Gastrocnemius medialis (tissue), 4 donors: ENCODE measurements at regions not wholly inside any gene's neighbourhood (a gene's known extent, or its start where the extent isn't known, plus 50 kb on each side); places are given as distances from the start of the nearest gene placed in this dataset.

Source experiments
- ATAC-seq, 2 donors: fragments of 150-250 bp; one replicate each; pipeline ENCODE4 v1.9.1; 2016
- DNase-seq, 2 donors: peaks; one replicate each; pipeline ENCODE4 v3.0.0-alpha.2; 2019
- H3K27ac ChIP-seq, 4 donors: fragments of 200-600 bp; sonication (generic); 1 replicate in 1 of 4; 2 replicates in 3 of 4; pipeline ENCODE4 v1.5.1; 2016 to 2018; ENCODE audit warnings: mild to moderate bottlenecking in 2 of 4, moderate library complexity in 1 of 4
- H3K27me3 ChIP-seq, 3 donors: fragments of 200-600 bp; sonication (generic) in 2 of 3; 1 replicate in 1 of 3; 2 replicates in 2 of 3; pipeline versions ENCODE4 v1.5.1 to v1.6.0; 2016 to 2019; ENCODE audit warnings: mild to moderate bottlenecking in 1 of 3, moderate library complexity in 1 of 3
- H3K36me3 ChIP-seq, 2 donors: fragments of 200-600 bp; sonication (generic) in 1 of 2; one replicate each; pipeline ENCODE4 v1.5.1; 2017 to 2018
- H3K4me1 ChIP-seq, 2 donors: fragments of 200-600 bp; sonication (generic) in 1 of 2; one replicate each; pipeline ENCODE4 v1.5.1; 2016 to 2017; ENCODE audit warnings: mild to moderate bottlenecking in 2 of 2
- H3K4me3 ChIP-seq, 4 donors: fragments of 200-600 bp; sonication (generic) in 3 of 4; 1 replicate in 1 of 4; 2 replicates in 3 of 4; pipeline ENCODE4 v1.5.1; 2016 to 2019; ENCODE audit warnings: mild to moderate bottlenecking in 2 of 4
- H3K9me3 ChIP-seq, 3 donors: fragments of 200-600 bp; sonication (generic) in 2 of 3; 1 replicate in 1 of 3; 2 replicates in 2 of 3; pipeline ENCODE4 v1.5.1; 2016 to 2019
- CTCF ChIP-seq, 5 experiments: fragments of 450-650 bp in 3 of 5; fragments of 200-600 bp in 2 of 5; sonication (generic) in 2 of 5; IDR thresholded peaks in 4 of 5; conservative IDR thresholded peaks in 1 of 5; 1 replicate in 4 of 5; 2 replicates in 1 of 5; pipeline ENCODE4 v1.5.1; 2016 to 2019; ENCODE audit warnings: antibody characterized with exemption in 5 of 5, mild to moderate bottlenecking in 3 of 5, moderate library complexity in 3 of 5
- POLR2A ChIP-seq, 2 donors: fragments of 450-650 bp; IDR thresholded peaks; one replicate each; pipeline ENCODE4 v1.6.1; 2017; ENCODE audit warnings: antibody characterized with exemption in 2 of 2, mild to moderate bottlenecking in 2 of 2, moderate library complexity in 2 of 2
- in situ Hi-C, 4 donors: fragments of 200-750 bp; cut with MboI; loops; one replicate each; pipeline versions ENCODE4 v1.15.0 to v1.8.0; 2017; ENCODE audit warnings: low sequenced_read_pairs in 4 of 4
- intact Hi-C: fragments of 100-400 bp; cut with DNase I; formaldehyde crosslinking; loops from one replicate; pipeline ENCODE4 v1.15.1; 2023; ENCODE audit warnings: low total_unique reads

GRCh38 chr11:112425121-112425520, 164.5 kb upstream of the PLET1 start:
- intact Hi-C loops: no loop called here
- no peak for TF ChIP-seq POLR2A (IDR thresholded peaks at IDR 0.05)
- no peak for TF ChIP-seq CTCF (IDR thresholded peaks at IDR 0.05 in 4 of 5, conservative IDR thresholded peaks at IDR 0.05 in 1 of 5)
- no peak overlapping the region for H3K27ac ChIP-seq

GRCh38 chr11:112437096-112437495, 176.4 kb upstream of the PLET1 start:
- ATAC-seq: no peak

More at GRCh38 chr11:112425121-112425520, 164.5 kb upstream of the PLET1 start:
- Histone ChIP-seq H3K36me3 (no peaks in the 10 kb centered on the region), H3K9me3 (no peaks in the 10 kb centered on the region), H3K27me3 (no peaks in the 10 kb centered on the region), H3K4me1 (no peaks in the 10 kb centered on the region), H3K4me3 (no peak overlapping the region)
- DNase-seq (no peak), ATAC-seq (no peak)
- in situ Hi-C loops: no loop called here

GRCh38 chr11:112439614-112440013, 179.0 kb upstream of the PLET1 start:
- intact Hi-C loops (no loop called here), in situ Hi-C loops (no loop called here)
- no peak for TF ChIP-seq POLR2A (IDR thresholded peaks at IDR 0.05)
- no peak for TF ChIP-seq CTCF (IDR thresholded peaks at IDR 0.05 in 4 of 5, conservative IDR thresholded peaks at IDR 0.05 in 1 of 5)
- H3K27me3 ChIP-seq: no peaks in the 10 kb centered on the region
- no peak overlapping the region for H3K4me3 ChIP-seq
- ATAC-seq: no peak
- H3K4me1 ChIP-seq: no peaks in the 10 kb centered on the region
- no peaks in the 10 kb centered on the region for H3K36me3 ChIP-seq
- H3K9me3 ChIP-seq: peaks cover 0 to 13% (median 0%) of the 10 kb centered on the region in 3 donors
- no peak overlapping the region for H3K27ac ChIP-seq
- DNase-seq: no peak

More at GRCh38 chr11:112437096-112437495, 176.4 kb upstream of the PLET1 start:
- in situ Hi-C loops (no loop called here), intact Hi-C loops (no loop called here)
- H3K4me1 ChIP-seq: no peaks in the 10 kb centered on the region
- H3K9me3 ChIP-seq: peaks cover 0 to 13% (median 0%) of the 10 kb centered on the region in 3 donors
- no peaks in the 10 kb centered on the region for H3K36me3 ChIP-seq
- no peak overlapping the region for H3K4me3 ChIP-seq
- no peak overlapping the region for H3K27ac ChIP-seq
- TF ChIP-seq POLR2A (IDR thresholded peaks at IDR 0.05): no peak
- no peak for TF ChIP-seq CTCF (IDR thresholded peaks at IDR 0.05 in 4 of 5, conservative IDR thresholded peaks at IDR 0.05 in 1 of 5)
- no peaks in the 10 kb centered on the region for H3K27me3 ChIP-seq
- DNase-seq: no peak

- intact Hi-C loops: no loop called here
- Histone ChIP-seq H3K27ac (no peak overlapping the region), H3K4me3 (no peak overlapping the region), H3K4me1 (no peaks in the 10 kb centered on the region), H3K9me3 (peaks cover 0 to 13% (median 0%) of the 10 kb centered on the region in 3 donors), H3K36me3 (no peaks in the 10 kb centered on the region), H3K27me3 (no peaks in the 10 kb centered on the region)
- ATAC-seq: no peak
- no peak for DNase-seq
- in situ Hi-C loops: no loop called here
- TF ChIP-seq POLR2A (IDR thresholded peaks at IDR 0.05) (no peak), CTCF (IDR thresholded peaks at IDR 0.05 in 4 of 5, conservative IDR thresholded peaks at IDR 0.05 in 1 of 5) (no peak)
Measured at GRCh38 chr11:112440518-112440917, 179.9 kb upstream of the PLET1 start.

GRCh38 chr11:112448168-112448567, 187.5 kb upstream of the PLET1 start:
- H3K4me1 ChIP-seq: no peaks in the 10 kb centered on the region
- H3K27me3 ChIP-seq: no peaks in the 10 kb centered on the region
- intact Hi-C loops: no loop called here
- no peak overlapping the region for H3K27ac ChIP-seq
- no peak overlapping the region for H3K4me3 ChIP-seq
- DNase-seq (no peak), ATAC-seq (no peak)
- TF ChIP-seq CTCF (IDR thresholded peaks at IDR 0.05 in 4 of 5, conservative IDR thresholded peaks at IDR 0.05 in 1 of 5): no peak
- in situ Hi-C loops: no loop called here
- H3K36me3 ChIP-seq: no peaks in the 10 kb centered on the region
- no peaks in the 10 kb centered on the region for H3K9me3 ChIP-seq
